ENCODE measurements at regions not wholly inside any gene's neighbourhood (a gene's known extent, or its start where the extent isn't known, plus 50 kb on each side); places are given as distances from the start of the nearest gene placed in this dataset.

GRCh38 chr4:12270546-12270945 is 841.9 kb upstream of the HS3ST1 start:
- Histone ChIP-seq H3K36me3 (ENCODE audit: control insufficient read depth, insufficient read depth, low read length) (no peaks in the 10 kb centered on the region), H3K9ac (no peak overlapping the region), H3K4me3 (ENCODE audit: low read depth, low read length) (no peak overlapping the region), H3K4me2 (ENCODE audit: low read length) (no peak overlapping the region), H3K27me3 (ENCODE audit: control insufficient read depth, insufficient read depth, low read length) (no peaks in the 10 kb centered on the region), H3K9me3 (ENCODE audit: control insufficient read depth, low read length) (no peaks in the 10 kb centered on the region), H3K79me2 (no peaks in the 10 kb centered on the region), H2AFZ (no peak overlapping the region), H3K27ac (no peak overlapping the region), H3K4me1 (no peaks in the 10 kb centered on the region)
- no peak for TF ChIP-seq CTCF (IDR thresholded peaks at IDR 0.05)

- H2AFZ ChIP-seq, result no peak overlapping the region
- H3K27ac ChIP-seq, result no peak overlapping the region
- no peaks in the 10 kb centered on the region for H3K36me3 ChIP-seq (ENCODE audit: control insufficient read depth, insufficient read depth, low read length)
- no peaks in the 10 kb centered on the region for H3K4me1 ChIP-seq
- H3K4me3 ChIP-seq (ENCODE audit: low read depth, low read length), result no peak overlapping the region
- H3K27me3 ChIP-seq (ENCODE audit: control insufficient read depth, insufficient read depth, low read length), result no peaks in the 10 kb centered on the region
- H3K79me2 ChIP-seq, result no peaks in the 10 kb centered on the region
- TF ChIP-seq CTCF (IDR thresholded peaks at IDR 0.05), result no peak
- no peak overlapping the region for H3K4me2 ChIP-seq (ENCODE audit: low read length)
- H3K9me3 ChIP-seq (ENCODE audit: control insufficient read depth, low read length), result no peaks in the 10 kb centered on the region
- H3K9ac ChIP-seq, result no peak overlapping the region
Measured at GRCh38 chr4:12265554-12265953, 836.9 kb upstream of the HS3ST1 start.

- no peaks in the 10 kb centered on the region for H3K27me3 ChIP-seq (ENCODE audit: control insufficient read depth, insufficient read depth, low read length)
- no peak overlapping the region for H3K9ac ChIP-seq
- H3K36me3 ChIP-seq (ENCODE audit: control insufficient read depth, insufficient read depth, low read length), result no peaks in the 10 kb centered on the region
- H3K27ac ChIP-seq, result no peak overlapping the region
- H2AFZ ChIP-seq, result no peak overlapping the region
- H3K4me2 ChIP-seq (ENCODE audit: low read length), result no peak overlapping the region
- no peak overlapping the region for H3K4me3 ChIP-seq (ENCODE audit: low read depth, low read length)
- no peaks in the 10 kb centered on the region for H3K9me3 ChIP-seq (ENCODE audit: control insufficient read depth, low read length)
- H3K79me2 ChIP-seq, result no peaks in the 10 kb centered on the region
- TF ChIP-seq CTCF (IDR thresholded peaks at IDR 0.05), result no peak
- H3K4me1 ChIP-seq, result no peaks in the 10 kb centered on the region
Measured at GRCh38 chr4:12260453-12260852, 831.8 kb upstream of the HS3ST1 start.

GRCh38 chr4:12244973-12245372 is 816.3 kb upstream of the HS3ST1 start:
- Histone ChIP-seq H3K79me2 (no peaks in the 10 kb centered on the region), H3K4me3 (ENCODE audit: low read depth, low read length) (no peak overlapping the region), H2AFZ (no peak overlapping the region), H3K27me3 (ENCODE audit: control insufficient read depth, insufficient read depth, low read length) (no peaks in the 10 kb centered on the region), H3K9me3 (ENCODE audit: control insufficient read depth, low read length) (no peaks in the 10 kb centered on the region), H3K9ac (no peak overlapping the region), H3K27ac (no peak overlapping the region), H3K36me3 (ENCODE audit: control insufficient read depth, insufficient read depth, low read length) (no peaks in the 10 kb centered on the region), H3K4me1 (no peaks in the 10 kb centered on the region), H3K4me2 (ENCODE audit: low read length) (no peak overlapping the region)
- no peak for TF ChIP-seq CTCF (IDR thresholded peaks at IDR 0.05)

- Histone ChIP-seq H3K4me2 (ENCODE audit: low read length) (no peak overlapping the region), H3K79me2 (no peaks in the 10 kb centered on the region), H3K27me3 (ENCODE audit: control insufficient read depth, insufficient read depth, low read length) (no peaks in the 10 kb centered on the region), H3K4me3 (ENCODE audit: low read depth, low read length) (no peak overlapping the region), H3K9me3 (ENCODE audit: control insufficient read depth, low read length) (no peaks in the 10 kb centered on the region), H3K27ac (no peak overlapping the region), H3K4me1 (no peaks in the 10 kb centered on the region), H2AFZ (no peak overlapping the region), H3K36me3 (ENCODE audit: control insufficient read depth, insufficient read depth, low read length) (no peaks in the 10 kb centered on the region), H3K9ac (no peak overlapping the region)
- TF ChIP-seq CTCF (IDR thresholded peaks at IDR 0.05), result no peak
Measured at GRCh38 chr4:12242354-12242753, 813.7 kb upstream of the HS3ST1 start.
